ENCODE measurements at regions not wholly inside any gene's neighbourhood (a gene's known extent, or its start where the extent isn't known, plus 50 kb on each side); places are given as distances from the start of the nearest gene placed in this dataset.

GRCh38 chr12:116647813-116648212, 88.6 kb downstream of the MAP1LC3B2 start:
- Histone ChIP-seq H3K23ac (ENCODE audit: insufficient read length) (no peak overlapping the region), H3K4me2 (ENCODE audit: insufficient read depth in 1 of 2, low read depth in 2 of 2, low read length in 2 of 2) (no peak overlapping the region), H2AK5ac (ENCODE audit: low read depth, low read length) (no peak overlapping the region), H2BK5ac (ENCODE audit: low read depth, low read length) (no peak overlapping the region), H3K9me3 (ENCODE audit: insufficient read depth in 2 of 2, low read depth in 1 of 2, low read length in 1 of 2) (peaks cover 0 to 2% of the 10 kb centered on the region in 2 experiments; a peak in 1 of 4 replicates), H4K91ac (replicated peaks; ENCODE audit: insufficient read length, low read length) (no peak overlapping the region), H4K5ac (ENCODE audit: insufficient read length, low read depth, low read length) (no peak overlapping the region), H3K23me2 (ENCODE audit: low read depth, low read length) (no peaks in the 10 kb centered on the region), H2BK120ac (replicated peaks; ENCODE audit: low read depth, low read length) (no peak overlapping the region), H3K18ac (ENCODE audit: extremely low read depth, low read length) (no peak overlapping the region), H3K79me1 (ENCODE audit: low read depth, low read length) (no peaks in the 10 kb centered on the region), H3K56ac (replicated peaks; ENCODE audit: insufficient read length, low read depth, low read length) (no peak overlapping the region), H2BK12ac (ENCODE audit: low read depth, low read length) (no peak overlapping the region), H2AFZ (ENCODE audit: low read length) (no peak overlapping the region), H3K27me3 (replicated peaks in 1 of 4; ENCODE audit: control insufficient read depth in 3 of 4, extremely low read depth in 1 of 4, insufficient read depth in 3 of 4, low read length in 3 of 4) (no peaks in the 10 kb centered on the region), H3K79me2 (ENCODE audit: control insufficient read depth in 1 of 2, insufficient read depth in 2 of 2, low read length in 2 of 2) (no peaks in the 10 kb centered on the region), H4K8ac (ENCODE audit: extremely low read depth, insufficient read depth, low read length) (no peak overlapping the region), H3K4me3 (ENCODE audit: extremely low read depth in 1 of 4, insufficient read depth in 2 of 4, low read depth in 3 of 4, low read length in 4 of 4) (no peak overlapping the region), H2BK15ac (ENCODE audit: low read length) (no peak overlapping the region), H3K27ac (ENCODE audit: low read depth, low read length) (no peak overlapping the region), H3K9ac (replicated peaks in 1 of 4; ENCODE audit: extremely low read depth in 1 of 4, low read depth in 3 of 4, low read length in 3 of 4) (no peak overlapping the region), H3K4me1 (replicated peaks in 1 of 4; ENCODE audit: control insufficient read depth in 3 of 4, insufficient read depth in 4 of 4, low read length in 3 of 4) (peaks cover 0 to 8% (median 6%) of the 10 kb centered on the region in 4 experiments; a peak in 3 of 7 replicates), H3K4ac (replicated peaks; ENCODE audit: insufficient read length, low read depth, low read length) (no peak overlapping the region), H4K20me1 (replicated peaks in 1 of 2; ENCODE audit: control insufficient read depth in 1 of 2, insufficient read depth in 2 of 2, low read length in 2 of 2) (no peaks in the 10 kb centered on the region), H3K14ac (ENCODE audit: insufficient read length) (no peak overlapping the region), H2BK20ac (ENCODE audit: low read length) (no peak overlapping the region), H3K36me3 (ENCODE audit: control insufficient read depth in 2 of 4, insufficient read depth in 4 of 4, low read length in 3 of 4) (no peaks in the 10 kb centered on the region)
- ChIA-PET CTCF (ENCODE audit: partially characterized antibody) (interaction anchor here (0.6 kb wide), 2 partner anchors 171 to 472 kb away, joined by 3 read pairs; no protein-coding TSS in a partner anchor), POLR2A (ENCODE audit: partially characterized antibody) (no interaction called here)
- TF ChIP-seq KDM1A (IDR thresholded peaks at IDR 0.05; ENCODE audit: borderline replicate concordance, low read length) = no peak
- TF ChIP-seq POU5F1 (IDR thresholded peaks at IDR 0.05; ENCODE audit: low read depth, low read length) = no peak
- TF ChIP-seq BRCA1 (IDR thresholded peaks at IDR 0.05; ENCODE audit: low read depth, low read length) = no peak
- TF ChIP-seq YY1 (IDR thresholded peaks at IDR 0.05; ENCODE audit: low read depth, low read length) = no peak
- no peak for TF ChIP-seq GTF2F1 (IDR thresholded peaks at IDR 0.05; ENCODE audit: borderline replicate concordance, low read depth, low read length)
- no peak for TF ChIP-seq SAP30 (IDR thresholded peaks at IDR 0.05; ENCODE audit: insufficient read depth, insufficient replicate concordance, low read length)
- TF ChIP-seq PHF8 (conservative IDR thresholded peaks at IDR 0.05; ENCODE audit: low read depth, low read length) = no peak
- TF ChIP-seq RAD21 (IDR thresholded peaks at IDR 0.05 in 1 of 2, conservative IDR thresholded peaks at IDR 0.05 in 1 of 2; ENCODE audit: low read depth in 2 of 2, low read length in 2 of 2) = no peak
- TF ChIP-seq HDAC2 (IDR thresholded peaks at IDR 0.05; ENCODE audit: borderline replicate concordance in 1 of 2, low read depth in 2 of 2, low read length in 2 of 2) = no peak
- no peak for TF ChIP-seq BCL11A (IDR thresholded peaks at IDR 0.05; ENCODE audit: low read depth in 2 of 2, low read length in 2 of 2)
- no peak for TF ChIP-seq GABPA (IDR thresholded peaks at IDR 0.05; ENCODE audit: borderline replicate concordance, insufficient read depth, low read length)
- no peak for TF ChIP-seq HDAC6 (IDR thresholded peaks at IDR 0.05; ENCODE audit: low read depth, low read length)
- TF ChIP-seq E2F6 (IDR thresholded peaks at IDR 0.05) = no peak
- FAIRE-seq = no peak
- WGBS, 2 experiments (ENCODE audit: extremely low coverage in 1 of 2, insufficient coverage in 1 of 2, insufficient read length in 1 of 2, insufficient replicate concordance in 2 of 2, low coverage in 1 of 2, low lambda C conversion rate in 2 of 2, missing lambda C conversion rate in 1 of 2) = 69% methylated on average over 4 of the region's 4 CpGs; no CpG with 5 or more reads in 1 of the 2 experiments
- no peak for DNase-seq (ENCODE audit: low read depth in 1 of 2, low spot score in 2 of 2)

Data from H1 (cell line).